GM04504 (cell line): ENCODE measurements at regions not wholly inside any gene's neighbourhood (a gene's known extent, or its start where the extent isn't known, plus 50 kb on each side); places are given as distances from the start of the nearest gene placed in this dataset.

Experiments used
- DNase-seq: peaks from one replicate; pipeline ENCODE4 v3.0.0-alpha.2; 2012; ENCODE audit warnings: low read depth

GRCh38 chr11:64457416-64458010, 98.2 kb upstream of the SLC22A11 start:
- no peak for DNase-seq

GRCh38 chr11:64458997-64459396, 96.7 kb upstream of the SLC22A11 start:
- no peak for DNase-seq

- no peak for DNase-seq
Observed at GRCh38 chr11:64459609-64460008, 96.1 kb upstream of the SLC22A11 start.

- DNase-seq: no peak
Observed at GRCh38 chr11:64461081-64461480, 94.7 kb upstream of the SLC22A11 start.

- no peak for DNase-seq
Observed at GRCh38 chr11:64466115-64466718, 89.5 kb upstream of the SLC22A11 start.

GRCh38 chr11:64469288-64469687, 86.5 kb upstream of the SLC22A11 start:
- no peak for DNase-seq

- no peak for DNase-seq
Observed at GRCh38 chr11:64472593-64473455, 82.9 kb upstream of the SLC22A11 start.

GRCh38 chr11:64474680-64475079, 81.1 kb upstream of the SLC22A11 start:
- no peak for DNase-seq

GRCh38 chr11:64475145-64475544, 80.6 kb upstream of the SLC22A11 start:
- no peak for DNase-seq

GRCh38 chr11:64476881-64477280, 78.9 kb upstream of the SLC22A11 start:
- no peak for DNase-seq

GRCh38 chr11:64477675-64478074, 78.1 kb upstream of the SLC22A11 start:
- DNase-seq: no peak

GRCh38 chr11:64482588-64482987, 73.2 kb upstream of the SLC22A11 start:
- DNase-seq: no peak

GRCh38 chr11:64484191-64485022, 71.3 kb upstream of the SLC22A11 start:
- no peak for DNase-seq

GRCh38 chr11:64485074-64485473, 70.7 kb upstream of the SLC22A11 start:
- no peak for DNase-seq

- DNase-seq: peak; percentile 8
Observed at GRCh38 chr11:64489831-64490441, 65.8 kb upstream of the SLC22A11 start.

GRCh38 chr11:64490562-64491216, 65.1 kb upstream of the SLC22A11 start:
- no peak for DNase-seq

GRCh38 chr11:64492561-64492960, 63.2 kb upstream of the SLC22A11 start:
- no peak for DNase-seq

GRCh38 chr11:64498136-64498535, 57.6 kb upstream of the SLC22A11 start:
- DNase-seq: no peak

- no peak for DNase-seq
Observed at GRCh38 chr11:64499261-64500004, 56.3 kb upstream of the SLC22A11 start.

GRCh38 chr11:64500176-64501013, 55.3 kb upstream of the SLC22A11 start:
- DNase-seq: no peak
